ENCODE measurements at regions not wholly inside any gene's neighbourhood (a gene's known extent, or its start where the extent isn't known, plus 50 kb on each side); places are given as distances from the start of the nearest gene placed in this dataset.

DNA sequence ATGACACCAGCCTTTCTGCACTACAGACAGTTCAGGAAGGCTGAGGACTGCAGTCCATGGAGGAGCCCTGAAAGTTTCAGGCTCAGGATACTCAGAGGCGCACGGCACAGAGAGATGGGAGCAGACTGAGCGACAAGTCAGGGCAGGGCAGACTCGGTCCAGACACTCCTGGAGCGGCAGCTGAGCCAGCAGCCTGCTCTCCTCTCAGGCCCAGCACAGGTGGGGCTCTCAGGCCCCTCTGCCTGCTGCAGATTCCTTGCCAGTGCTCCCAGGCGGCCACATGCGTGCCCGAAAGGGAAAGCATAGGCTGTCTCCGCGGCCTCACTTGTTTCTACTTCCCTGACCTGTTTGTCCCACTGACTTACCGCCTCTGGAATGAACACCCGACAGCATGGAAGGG is 228.3 kb downstream of the IRX2 start:
- ATAC-seq (no peak), DNase-seq (no peak)
- no peaks in the 10 kb centered on the region for H3K4me1 ChIP-seq (ENCODE audit: low read depth)
- TF ChIP-seq, protein P1, sequence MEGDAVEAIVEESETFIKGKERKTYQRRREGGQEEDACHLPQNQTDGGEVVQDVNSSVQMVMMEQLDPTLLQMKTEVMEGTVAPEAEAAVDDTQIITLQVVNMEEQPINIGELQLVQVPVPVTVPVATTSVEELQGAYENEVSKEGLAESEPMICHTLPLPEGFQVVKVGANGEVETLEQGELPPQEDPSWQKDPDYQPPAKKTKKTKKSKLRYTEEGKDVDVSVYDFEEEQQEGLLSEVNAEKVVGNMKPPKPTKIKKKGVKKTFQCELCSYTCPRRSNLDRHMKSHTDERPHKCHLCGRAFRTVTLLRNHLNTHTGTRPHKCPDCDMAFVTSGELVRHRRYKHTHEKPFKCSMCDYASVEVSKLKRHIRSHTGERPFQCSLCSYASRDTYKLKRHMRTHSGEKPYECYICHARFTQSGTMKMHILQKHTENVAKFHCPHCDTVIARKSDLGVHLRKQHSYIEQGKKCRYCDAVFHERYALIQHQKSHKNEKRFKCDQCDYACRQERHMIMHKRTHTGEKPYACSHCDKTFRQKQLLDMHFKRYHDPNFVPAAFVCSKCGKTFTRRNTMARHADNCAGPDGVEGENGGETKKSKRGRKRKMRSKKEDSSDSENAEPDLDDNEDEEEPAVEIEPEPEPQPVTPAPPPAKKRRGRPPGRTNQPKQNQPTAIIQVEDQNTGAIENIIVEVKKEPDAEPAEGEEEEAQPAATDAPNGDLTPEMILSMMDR (IDR thresholded peaks at IDR 0.05): no peak
- H3K36me3 ChIP-seq (ENCODE audit: low read depth): no peaks in the 10 kb centered on the region
- peaks cover 22% of the 10 kb centered on the region for H3K9me3 ChIP-seq
- intact Hi-C loops (cut with DNase I, micrococcal nuclease): no loop called here
- no peak overlapping the region for H3K4me3 ChIP-seq

DNA sequence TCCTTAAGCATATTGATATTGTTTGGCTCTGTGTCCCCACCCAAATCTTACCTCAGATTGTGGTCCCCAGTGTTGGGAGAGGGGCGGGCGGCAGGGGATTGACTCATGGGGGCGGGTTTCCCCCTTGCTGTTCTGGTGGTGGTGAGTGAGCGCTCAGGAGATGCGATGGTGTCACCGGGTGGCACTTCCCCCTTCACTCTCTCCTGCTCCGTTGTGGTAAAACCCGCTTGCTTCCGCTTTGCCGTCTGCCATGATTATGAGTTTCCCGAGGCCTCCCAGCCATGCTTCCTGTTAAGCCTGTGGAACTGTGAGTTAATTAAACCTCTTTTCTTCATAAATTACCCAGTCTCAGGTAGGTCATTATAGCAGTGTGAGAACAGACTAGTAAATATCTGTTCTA is 229.1 kb downstream of the IRX2 start:
- DNase-seq (no peak), ATAC-seq (no peak)
- Histone ChIP-seq H3K4me3 (no peak overlapping the region), H3K36me3 (ENCODE audit: low read depth) (no peaks in the 10 kb centered on the region), H3K4me1 (ENCODE audit: low read depth) (no peaks in the 10 kb centered on the region), H3K9me3 (peaks cover 22% of the 10 kb centered on the region)
- TF ChIP-seq, protein P1 (IDR thresholded peaks at IDR 0.05): no peak
- intact Hi-C loops (cut with DNase I, micrococcal nuclease): no loop called here

DNA sequence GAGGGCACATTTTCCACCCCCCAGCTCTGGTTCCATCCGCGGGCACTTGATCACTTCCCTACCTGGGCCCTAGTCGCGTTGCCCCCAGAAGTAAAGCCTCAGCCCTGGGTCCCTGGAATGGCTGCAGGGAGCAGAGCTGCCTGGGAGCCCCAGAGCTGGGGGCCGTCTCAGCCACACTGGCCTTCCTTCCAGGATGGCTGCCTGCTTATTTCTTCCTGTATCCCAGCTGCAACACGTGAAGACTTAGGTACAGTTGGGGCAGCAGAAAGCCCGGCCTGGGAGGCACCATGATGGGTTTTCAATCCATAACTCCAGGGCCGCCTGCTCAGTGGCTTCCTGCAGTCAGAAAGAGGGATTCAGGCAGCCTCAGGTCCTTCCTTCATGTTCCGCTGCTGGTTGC is 232.3 kb downstream of the IRX2 start:
- no peaks in the 10 kb centered on the region for H3K36me3 ChIP-seq (ENCODE audit: low read depth)
- TF ChIP-seq, protein P1 (IDR thresholded peaks at IDR 0.05): no peak
- no peak overlapping the region for H3K4me3 ChIP-seq
- intact Hi-C loops (cut with DNase I, micrococcal nuclease): no loop called here
- no peak for ATAC-seq
- no peaks in the 10 kb centered on the region for H3K4me1 ChIP-seq (ENCODE audit: low read depth)
- DNase-seq: no peak
- peaks cover 4% of the 10 kb centered on the region for H3K9me3 ChIP-seq

DNA sequence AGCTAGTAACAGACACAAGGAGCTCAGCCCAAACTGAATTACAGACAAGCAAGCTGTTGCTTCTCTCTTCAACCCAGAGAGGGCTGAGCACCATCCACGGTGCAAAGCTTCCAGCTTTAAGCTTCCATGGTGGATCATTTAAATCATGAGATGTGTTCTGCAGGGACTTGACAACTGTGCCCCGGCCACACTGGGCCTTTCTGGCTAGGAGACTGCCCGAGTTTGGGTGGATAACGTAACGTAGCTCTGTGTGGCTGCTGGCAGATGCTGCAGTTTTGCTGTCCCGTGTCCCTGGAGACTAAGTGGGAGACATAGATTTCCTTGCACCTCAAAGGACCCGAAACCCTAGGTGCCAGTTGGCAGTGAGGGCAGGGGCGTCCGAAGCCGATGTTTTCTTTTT is 234.0 kb downstream of the IRX2 start:
- H3K9me3 ChIP-seq: peaks cover 2% of the 10 kb centered on the region
- intact Hi-C loops (cut with DNase I, micrococcal nuclease): no loop called here
- DNase-seq (no peak), ATAC-seq (no peak)
- no peaks in the 10 kb centered on the region for H3K36me3 ChIP-seq (ENCODE audit: low read depth)
- H3K4me3 ChIP-seq: no peak overlapping the region
- TF ChIP-seq, protein P1 (IDR thresholded peaks at IDR 0.05): no peak
- no peaks in the 10 kb centered on the region for H3K4me1 ChIP-seq (ENCODE audit: low read depth)

DNA sequence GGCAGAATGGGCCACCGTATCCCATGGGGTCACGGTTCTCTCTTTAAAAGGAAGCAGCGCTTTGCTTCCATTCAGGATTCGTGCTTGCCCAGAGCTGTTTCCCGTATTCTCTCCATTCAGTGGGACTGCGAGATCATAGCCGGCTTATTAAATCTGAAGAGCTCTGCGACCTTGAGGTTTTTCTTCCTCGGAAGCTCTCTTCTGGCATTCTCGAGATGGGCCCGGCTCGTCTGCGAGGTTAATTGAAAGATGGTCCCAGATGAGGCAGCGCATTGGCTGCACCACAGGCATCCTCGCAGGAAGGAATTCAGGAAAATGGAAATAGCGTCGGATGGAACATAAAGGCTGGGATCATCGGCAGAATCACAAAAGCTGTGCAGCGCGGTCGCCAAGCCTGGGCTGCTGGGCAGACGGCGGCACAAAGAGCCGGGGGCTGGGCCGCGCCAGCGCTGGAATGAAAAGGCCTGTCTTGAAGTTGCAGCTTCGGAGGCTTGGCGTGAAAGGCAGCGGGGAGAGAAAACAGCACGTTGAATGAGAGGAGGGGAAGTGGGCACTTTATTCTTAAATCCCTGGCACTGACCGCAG is 236.2 kb downstream of the IRX2 start:
- Histone ChIP-seq H3K4me3 (no peak overlapping the region), H3K4me1 (ENCODE audit: low read depth) (no peaks in the 10 kb centered on the region), H3K36me3 (ENCODE audit: low read depth) (no peaks in the 10 kb centered on the region), H3K9me3 (peaks cover 2% of the 10 kb centered on the region)
- no peak for DNase-seq
- intact Hi-C loops (cut with DNase I, micrococcal nuclease): no loop called here
- TF ChIP-seq, protein P1 (IDR thresholded peaks at IDR 0.05): no peak
- no peak for ATAC-seq

DNA sequence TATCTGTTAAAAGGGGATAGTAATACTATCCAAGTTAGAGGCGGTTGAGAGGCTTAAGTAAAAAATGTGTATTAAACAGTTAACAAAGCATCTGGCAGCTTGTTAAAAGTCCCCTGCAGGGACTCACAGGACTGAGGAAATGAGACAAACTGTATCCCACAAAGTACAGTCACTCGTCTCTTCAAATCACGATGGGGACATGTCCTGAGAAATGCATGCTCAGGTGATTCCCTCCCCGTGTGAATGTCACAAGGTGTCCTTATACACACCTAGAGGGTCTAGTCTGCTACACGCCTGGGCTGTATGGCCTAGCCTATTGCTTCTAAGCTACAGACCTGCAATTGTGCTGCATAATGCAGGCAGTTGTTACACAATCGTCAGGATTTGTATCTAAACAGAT is 237.0 kb downstream of the IRX2 start:
- TF ChIP-seq, protein P1 (IDR thresholded peaks at IDR 0.05): no peak
- intact Hi-C loops (cut with DNase I, micrococcal nuclease): no loop called here
- DNase-seq: no peak
- no peak for ATAC-seq
- Histone ChIP-seq H3K4me3 (no peak overlapping the region), H3K9me3 (peaks cover 2% of the 10 kb centered on the region), H3K36me3 (ENCODE audit: low read depth) (no peaks in the 10 kb centered on the region), H3K4me1 (ENCODE audit: low read depth) (no peaks in the 10 kb centered on the region)

Measured in mucosa of descending colon (tissue), 3 donors.